KMS-11 (cell line): ENCODE measurements at regions not wholly inside any gene's neighbourhood (a gene's known extent, or its start where the extent isn't known, plus 50 kb on each side); places are given as distances from the start of the nearest gene placed in this dataset.

Source experiments
- H2AFZ ChIP-seq: fragments of 200-600 bp; sonication (generic); 2 replicates; pipeline ENCODE4 v1.6.1; 2016; ENCODE audit warnings: antibody characterized with exemption, mixed run types, low read depth
- H3K27ac ChIP-seq: fragments of 200-600 bp; sonication (generic); 2 replicates; pipeline ENCODE4 v1.6.1; 2016; ENCODE audit warnings: mild to moderate bottlenecking, mixed run types
- H3K27me3 ChIP-seq: fragments of 200-600 bp; sonication (generic); 2 replicates; pipeline ENCODE4 v1.6.1; 2017; ENCODE audit warnings: mild to moderate bottlenecking, low read depth, mixed run types, moderate library complexity; ENCODE audit not compliant: insufficient read depth
- H3K36me3 ChIP-seq: fragments of 200-600 bp; sonication (generic); 2 replicates; pipeline ENCODE4 v1.6.1; 2017; ENCODE audit warnings: mild to moderate bottlenecking, mixed run types; ENCODE audit not compliant: insufficient read depth
- H3K4me1 ChIP-seq: fragments of 200-600 bp; sonication (generic); 2 replicates; pipeline ENCODE4 v1.6.1; 2016; ENCODE audit warnings: mild to moderate bottlenecking, low read depth, mixed run types; ENCODE audit not compliant: poor library complexity, severe bottlenecking
- H3K4me2 ChIP-seq: fragments of 200-600 bp; sonication (generic); 2 replicates; pipeline ENCODE4 v1.7.0; 2016; ENCODE audit warnings: mild to moderate bottlenecking, mixed run types
- H3K4me3 ChIP-seq: fragments of 200-600 bp; sonication (generic); IDR thresholded peaks from 2 replicates; pipeline ENCODE4 v1.6.1; 2017; ENCODE audit warnings: low read depth, low read length, mixed read lengths; ENCODE audit not compliant: insufficient read depth
- H3K79me2 ChIP-seq: fragments of 200-600 bp; sonication (generic); 2 replicates; pipeline ENCODE4 v1.6.1; 2016; ENCODE audit warnings: low read depth, mixed run types; ENCODE audit not compliant: insufficient read depth
- H3K9ac ChIP-seq: fragments of 200-600 bp; sonication (generic); 2 replicates; pipeline ENCODE4 v1.6.1; 2016; ENCODE audit warnings: mild to moderate bottlenecking, mixed run types
- H4K20me1 ChIP-seq: fragments of 200-600 bp; sonication (generic); 2 replicates; pipeline ENCODE4 v1.6.1; 2016; ENCODE audit warnings: mild to moderate bottlenecking, mixed run types; ENCODE audit not compliant: insufficient read depth
- CTCF ChIP-seq: fragments of 200-600 bp; sonication (generic); conservative IDR thresholded peaks from 2 replicates; pipeline ENCODE4 v1.6.1; 2017; ENCODE audit warnings: low read depth, mild to moderate bottlenecking, antibody characterized with exemption, low read length, moderate library complexity, mixed read lengths

GRCh38 chr5:67976891-67977601, 238.5 kb upstream of the PIK3R1 start:
- Histone ChIP-seq H3K27ac (no peak overlapping the region), H3K27me3 (no peaks in the 10 kb centered on the region), H2AFZ (no peak overlapping the region), H3K4me2 (no peak overlapping the region), H3K79me2 (no peaks in the 10 kb centered on the region), H3K36me3 (no peaks in the 10 kb centered on the region), H3K4me3 (no peak overlapping the region), H3K9ac (no peak overlapping the region), H3K4me1 (no peaks in the 10 kb centered on the region), H4K20me1 (no peaks in the 10 kb centered on the region)
- no peak for TF ChIP-seq CTCF

GRCh38 chr5:67976181-67976580, 239.4 kb upstream of the PIK3R1 start:
- Histone ChIP-seq H3K4me3 (no peak overlapping the region), H4K20me1 (no peaks in the 10 kb centered on the region), H3K4me1 (no peaks in the 10 kb centered on the region), H3K79me2 (no peaks in the 10 kb centered on the region), H3K36me3 (no peaks in the 10 kb centered on the region), H3K4me2 (no peak overlapping the region), H3K27me3 (no peaks in the 10 kb centered on the region), H2AFZ (no peak overlapping the region), H3K9ac (no peak overlapping the region), H3K27ac (no peak overlapping the region)
- TF ChIP-seq CTCF, result no peak

GRCh38 chr5:67974471-67974870, 241.1 kb upstream of the PIK3R1 start:
- H2AFZ ChIP-seq, result no peak overlapping the region
- H3K9ac ChIP-seq, result no peak overlapping the region
- no peaks in the 10 kb centered on the region for H3K36me3 ChIP-seq
- H3K4me1 ChIP-seq, result no peaks in the 10 kb centered on the region
- H3K4me2 ChIP-seq, result no peak overlapping the region
- TF ChIP-seq CTCF, result no peak
- H3K4me3 ChIP-seq, result no peak overlapping the region
- H3K27ac ChIP-seq, result no peak overlapping the region
- H4K20me1 ChIP-seq, result no peaks in the 10 kb centered on the region
- no peaks in the 10 kb centered on the region for H3K79me2 ChIP-seq
- no peaks in the 10 kb centered on the region for H3K27me3 ChIP-seq

GRCh38 chr5:67974054-67974453, 241.5 kb upstream of the PIK3R1 start:
- Histone ChIP-seq H3K4me3 (no peak overlapping the region), H2AFZ (no peak overlapping the region), H3K9ac (no peak overlapping the region), H4K20me1 (no peaks in the 10 kb centered on the region), H3K4me1 (no peaks in the 10 kb centered on the region), H3K27ac (no peak overlapping the region), H3K4me2 (no peak overlapping the region), H3K79me2 (no peaks in the 10 kb centered on the region), H3K27me3 (no peaks in the 10 kb centered on the region), H3K36me3 (no peaks in the 10 kb centered on the region)
- TF ChIP-seq CTCF, result no peak
